ENCODE measurements at regions not wholly inside any gene's neighbourhood (a gene's known extent, or its start where the extent isn't known, plus 50 kb on each side); places are given as distances from the start of the nearest gene placed in this dataset.

DNA sequence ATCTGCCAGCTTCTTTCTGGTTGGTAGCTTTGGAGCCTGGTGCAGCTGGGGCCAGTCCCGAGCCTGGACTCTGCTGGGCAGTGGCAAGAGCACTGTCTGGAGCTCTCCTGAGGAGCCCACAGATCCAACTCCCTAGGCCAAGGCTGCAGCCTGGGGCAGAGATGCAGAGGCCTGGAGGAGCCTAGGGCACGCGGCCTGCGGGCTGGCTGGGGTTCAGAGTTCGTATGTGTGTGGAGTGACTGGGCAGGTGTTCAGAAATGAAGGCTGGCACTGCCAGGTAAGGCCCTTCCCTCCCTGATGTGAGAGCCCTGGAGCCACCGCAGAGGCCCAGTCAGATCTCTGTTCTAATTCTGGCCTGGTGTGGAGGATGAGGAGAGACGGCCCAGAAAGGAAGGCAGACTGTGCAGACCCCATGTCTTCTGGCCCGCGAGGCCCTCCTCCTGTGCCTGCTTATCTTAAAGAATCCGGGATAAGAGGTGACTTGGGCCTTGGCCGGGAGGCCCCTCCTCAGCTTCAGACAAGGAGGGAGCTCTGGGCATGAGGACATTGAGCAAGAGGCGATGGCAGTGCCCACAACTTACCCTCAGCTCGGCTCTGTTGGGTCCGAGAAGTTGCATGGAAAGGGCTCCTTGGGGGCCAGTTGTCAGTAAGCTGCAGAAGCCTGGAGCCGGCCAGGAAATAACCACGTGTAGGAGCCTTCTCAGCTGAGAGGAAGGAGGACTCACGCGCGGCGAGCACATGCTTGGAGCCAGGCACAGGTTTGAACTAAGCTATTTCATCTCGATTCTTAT, 62.2 kb upstream of the B3GAT1 start:
- H3K27ac ChIP-seq (replicated peaks in 1 of 4) = no peak overlapping the region
- no peak for DNase-seq (ENCODE audit: extremely low spot score)
- no peaks in the 10 kb centered on the region for H3K36me3 ChIP-seq
- peaks cover 0 to 82% (median 6%) of the 10 kb centered on the region in 4 donors for H3K27me3 ChIP-seq
- 85% methylated on average over 17 of the region's 21 CpGs for WGBS
- no peak overlapping the region for H3K4me3 ChIP-seq
- TF ChIP-seq, protein P1, sequence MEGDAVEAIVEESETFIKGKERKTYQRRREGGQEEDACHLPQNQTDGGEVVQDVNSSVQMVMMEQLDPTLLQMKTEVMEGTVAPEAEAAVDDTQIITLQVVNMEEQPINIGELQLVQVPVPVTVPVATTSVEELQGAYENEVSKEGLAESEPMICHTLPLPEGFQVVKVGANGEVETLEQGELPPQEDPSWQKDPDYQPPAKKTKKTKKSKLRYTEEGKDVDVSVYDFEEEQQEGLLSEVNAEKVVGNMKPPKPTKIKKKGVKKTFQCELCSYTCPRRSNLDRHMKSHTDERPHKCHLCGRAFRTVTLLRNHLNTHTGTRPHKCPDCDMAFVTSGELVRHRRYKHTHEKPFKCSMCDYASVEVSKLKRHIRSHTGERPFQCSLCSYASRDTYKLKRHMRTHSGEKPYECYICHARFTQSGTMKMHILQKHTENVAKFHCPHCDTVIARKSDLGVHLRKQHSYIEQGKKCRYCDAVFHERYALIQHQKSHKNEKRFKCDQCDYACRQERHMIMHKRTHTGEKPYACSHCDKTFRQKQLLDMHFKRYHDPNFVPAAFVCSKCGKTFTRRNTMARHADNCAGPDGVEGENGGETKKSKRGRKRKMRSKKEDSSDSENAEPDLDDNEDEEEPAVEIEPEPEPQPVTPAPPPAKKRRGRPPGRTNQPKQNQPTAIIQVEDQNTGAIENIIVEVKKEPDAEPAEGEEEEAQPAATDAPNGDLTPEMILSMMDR (IDR thresholded peaks at IDR 0.05) = no peak
- TF ChIP-seq POLR2A (IDR thresholded peaks at IDR 0.05; ENCODE audit: low read depth) (no peak), POLR2AphosphoS5 (IDR thresholded peaks at IDR 0.05) (no peak), EP300 (IDR thresholded peaks at IDR 0.05) (no peak)
- H3K9me3 ChIP-seq = no peaks in the 10 kb centered on the region
- intact Hi-C loops (cut with DNase I) = no loop called here
- no peaks in the 10 kb centered on the region for H3K4me1 ChIP-seq

GRCh38 chr11:134471716-134472455, 59.8 kb upstream of the B3GAT1 start:
- DNase-seq (ENCODE audit: extremely low spot score) = no peak
- peaks cover 0 to 72% (median 6%) of the 10 kb centered on the region in 4 donors for H3K27me3 ChIP-seq

DNA sequence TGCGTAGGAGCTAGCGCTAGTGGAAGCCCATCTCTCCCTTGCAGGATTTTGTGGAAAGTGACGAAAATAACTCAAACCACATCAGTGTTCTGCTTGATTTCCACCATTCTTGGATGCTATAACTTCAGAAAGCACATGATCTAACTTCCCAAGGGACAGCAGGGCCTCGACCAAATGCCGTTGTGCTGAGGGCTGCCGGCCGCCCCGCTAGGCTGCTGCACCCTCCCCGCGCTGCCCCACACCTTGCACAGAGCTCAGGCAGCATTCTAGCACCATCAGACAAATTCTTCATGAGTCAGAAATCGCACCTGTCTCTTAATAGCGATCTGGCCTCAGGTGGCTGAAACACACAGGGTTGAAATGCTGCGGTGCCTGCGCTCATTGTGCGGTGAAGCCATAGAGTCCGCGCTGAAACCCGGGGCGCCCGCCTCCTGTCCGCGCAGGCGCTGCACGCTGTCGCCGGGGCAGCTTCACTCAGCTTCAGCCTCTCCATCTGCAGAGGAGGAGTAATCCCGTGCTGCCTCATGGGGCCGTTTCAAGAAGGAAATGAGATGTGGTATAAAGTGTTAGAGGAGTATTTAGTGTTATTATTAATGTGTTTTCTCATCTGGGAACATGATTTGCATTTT, 59.2 kb upstream of the B3GAT1 start:
- intact Hi-C loops (cut with DNase I) = no loop called here
- Histone ChIP-seq H3K27me3 (peaks cover 0 to 72% (median 6%) of the 10 kb centered on the region in 4 donors), H3K27ac (replicated peaks in 1 of 4) (no peak overlapping the region), H3K4me1 (no peaks in the 10 kb centered on the region), H3K9me3 (no peaks in the 10 kb centered on the region), H3K4me3 (no peak overlapping the region), H3K36me3 (no peaks in the 10 kb centered on the region)
- no peak for TF ChIP-seq POLR2AphosphoS5 (IDR thresholded peaks at IDR 0.05)
- TF ChIP-seq EP300 (IDR thresholded peaks at IDR 0.05) = no peak
- TF ChIP-seq, protein P1 (IDR thresholded peaks at IDR 0.05) = no peak
- TF ChIP-seq POLR2A (IDR thresholded peaks at IDR 0.05; ENCODE audit: low read depth) = no peak
- DNase-seq (ENCODE audit: extremely low spot score) = no peak
- 38% methylated on average over 24 of the region's 28 CpGs for WGBS

More at GRCh38 chr11:134471716-134472455, 59.8 kb upstream of the B3GAT1 start:
- TF ChIP-seq, protein P1 (IDR thresholded peaks at IDR 0.05) = no peak
- TF ChIP-seq EP300 (IDR thresholded peaks at IDR 0.05) (no peak), POLR2AphosphoS5 (IDR thresholded peaks at IDR 0.05) (no peak), POLR2A (IDR thresholded peaks at IDR 0.05; ENCODE audit: low read depth) (no peak)
- no peaks in the 10 kb centered on the region for H3K36me3 ChIP-seq
- 65% methylated on average over 4 of the region's 9 CpGs for WGBS
- no peak overlapping the region for H3K4me3 ChIP-seq
- H3K9me3 ChIP-seq = no peaks in the 10 kb centered on the region
- no peaks in the 10 kb centered on the region for H3K4me1 ChIP-seq
- no peak overlapping the region for H3K27ac ChIP-seq (replicated peaks in 1 of 4)
- intact Hi-C loops (cut with DNase I) = no loop called here

DNA sequence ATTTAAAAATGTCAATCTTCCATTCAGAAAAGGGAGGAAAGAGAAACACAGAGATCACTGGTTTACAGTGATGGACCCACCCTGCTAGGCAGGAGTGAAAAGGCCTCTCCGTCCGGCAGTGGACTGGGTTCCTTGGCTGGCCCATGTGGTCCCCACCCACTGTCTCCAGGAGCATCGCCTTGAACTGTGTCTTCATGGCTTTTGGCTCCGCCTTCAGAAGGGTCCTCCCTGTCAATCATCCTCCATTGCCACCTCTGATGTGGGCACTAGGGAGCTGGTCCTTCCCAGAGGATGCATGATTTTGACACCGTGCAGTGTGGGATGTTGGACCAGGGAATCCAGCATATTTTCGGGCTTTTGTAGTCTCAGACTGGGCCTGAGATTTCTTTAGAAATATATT, 58.2 kb upstream of the B3GAT1 start:
- H3K27me3 ChIP-seq = peaks cover 0 to 72% (median 4%) of the 10 kb centered on the region in 4 donors
- no peak for DNase-seq (ENCODE audit: extremely low spot score)
- H3K4me3 ChIP-seq = no peak overlapping the region
- no peaks in the 10 kb centered on the region for H3K36me3 ChIP-seq
- WGBS = 86% methylated on average over 5 of the region's 6 CpGs
- intact Hi-C loops (cut with DNase I) = no loop called here
- H3K27ac ChIP-seq (replicated peaks in 1 of 4) = no peak overlapping the region
- TF ChIP-seq POLR2A (IDR thresholded peaks at IDR 0.05; ENCODE audit: low read depth) (no peak), EP300 (IDR thresholded peaks at IDR 0.05) (no peak), POLR2AphosphoS5 (IDR thresholded peaks at IDR 0.05) (no peak)
- TF ChIP-seq, protein P1 (IDR thresholded peaks at IDR 0.05) = no peak
- no peaks in the 10 kb centered on the region for H3K9me3 ChIP-seq
- no peaks in the 10 kb centered on the region for H3K4me1 ChIP-seq

Measured in esophagus muscularis mucosa (tissue), 4 donors.